ENCODE measurements at regions not wholly inside any gene's neighbourhood (a gene's known extent, or its start where the extent isn't known, plus 50 kb on each side); places are given as distances from the start of the nearest gene placed in this dataset.

- no peaks in the 10 kb centered on the region for H3K9me3 ChIP-seq (ENCODE audit: low read depth)
- H3K27ac ChIP-seq: no peak overlapping the region
- TF ChIP-seq EZH2 (IDR thresholded peaks at IDR 0.05; ENCODE audit: borderline replicate concordance): no peak
- TF ChIP-seq CTCF (IDR thresholded peaks at IDR 0.05; ENCODE audit: poor library complexity): no peak
- no peak for TF ChIP-seq EZH2phosphoT487 (IDR thresholded peaks at IDR 0.05; ENCODE audit: low read depth, severe bottlenecking, unreplicated experiment)
- H3K4me3 ChIP-seq: no peak overlapping the region
- no peak overlapping the region for H2AFZ ChIP-seq
- 82% methylated on average over 5 of the region's 5 CpGs for WGBS (ENCODE audit: low lambda C conversion rate, missing lambda C conversion rate)
- H3K4me1 ChIP-seq (ENCODE audit: insufficient read depth): peaks cover 4% of the 10 kb centered on the region
- H3K9me2 ChIP-seq (replicated peaks; ENCODE audit: insufficient read depth): no peaks in the 10 kb centered on the region
- no peak overlapping the region for H3K4me2 ChIP-seq
- H3K36me3 ChIP-seq (replicated peaks; ENCODE audit: insufficient read depth, low read depth): no peaks in the 10 kb centered on the region
- no peaks in the 10 kb centered on the region for H3K79me2 ChIP-seq
- H4K20me1 ChIP-seq (ENCODE audit: insufficient read depth, poor library complexity, severe bottlenecking): no peaks in the 10 kb centered on the region
- no peak for DNase-seq (ENCODE audit: low spot score)
- no peaks in the 10 kb centered on the region for H3K27me3 ChIP-seq
These were observed 77.3 kb upstream of the LIMCH1 start for GRCh38 chr4:41460641-41461040.

GRCh38 chr4:41461780-41462307 is 76.1 kb upstream of the LIMCH1 start:
- H3K79me2 ChIP-seq: no peaks in the 10 kb centered on the region
- no peak overlapping the region for H3K4me2 ChIP-seq
- WGBS (ENCODE audit: low lambda C conversion rate, missing lambda C conversion rate): 85% methylated on average over 3 of the region's 3 CpGs
- no peaks in the 10 kb centered on the region for H3K36me3 ChIP-seq (replicated peaks; ENCODE audit: insufficient read depth, low read depth)
- H3K9me2 ChIP-seq (replicated peaks; ENCODE audit: insufficient read depth): no peaks in the 10 kb centered on the region
- no peak for DNase-seq (ENCODE audit: low spot score)
- H3K27ac ChIP-seq: no peak overlapping the region
- H3K4me1 ChIP-seq (ENCODE audit: insufficient read depth): peaks cover 4% of the 10 kb centered on the region
- no peaks in the 10 kb centered on the region for H4K20me1 ChIP-seq (ENCODE audit: insufficient read depth, poor library complexity, severe bottlenecking)
- H3K9me3 ChIP-seq (ENCODE audit: low read depth): no peaks in the 10 kb centered on the region
- no peaks in the 10 kb centered on the region for H3K27me3 ChIP-seq
- no peak for TF ChIP-seq CTCF (IDR thresholded peaks at IDR 0.05; ENCODE audit: poor library complexity)
- TF ChIP-seq EZH2phosphoT487 (IDR thresholded peaks at IDR 0.05; ENCODE audit: low read depth, severe bottlenecking, unreplicated experiment): no peak
- no peak for TF ChIP-seq EZH2 (IDR thresholded peaks at IDR 0.05; ENCODE audit: borderline replicate concordance)
- no peak overlapping the region for H3K4me3 ChIP-seq
- no peak overlapping the region for H2AFZ ChIP-seq

GRCh38 chr4:41465146-41465761 is 72.7 kb upstream of the LIMCH1 start:
- Histone ChIP-seq H3K9me3 (ENCODE audit: low read depth) (no peaks in the 10 kb centered on the region), H2AFZ (no peak overlapping the region), H3K4me2 (no peak overlapping the region), H3K4me3 (no peak overlapping the region), H3K27ac (no peak overlapping the region), H3K36me3 (replicated peaks; ENCODE audit: insufficient read depth, low read depth) (no peaks in the 10 kb centered on the region), H3K27me3 (no peaks in the 10 kb centered on the region), H3K79me2 (no peaks in the 10 kb centered on the region), H4K20me1 (ENCODE audit: insufficient read depth, poor library complexity, severe bottlenecking) (no peaks in the 10 kb centered on the region), H3K4me1 (ENCODE audit: insufficient read depth) (peaks cover 4% of the 10 kb centered on the region), H3K9me2 (replicated peaks; ENCODE audit: insufficient read depth) (no peaks in the 10 kb centered on the region)
- no peak for DNase-seq (ENCODE audit: low spot score)
- WGBS (ENCODE audit: low lambda C conversion rate, missing lambda C conversion rate): 92% methylated on average over 5 of the region's 5 CpGs
- TF ChIP-seq EZH2 (IDR thresholded peaks at IDR 0.05; ENCODE audit: borderline replicate concordance): no peak
- no peak for TF ChIP-seq EZH2phosphoT487 (IDR thresholded peaks at IDR 0.05; ENCODE audit: low read depth, severe bottlenecking, unreplicated experiment)
- no peak for TF ChIP-seq CTCF (IDR thresholded peaks at IDR 0.05; ENCODE audit: poor library complexity)
